ENCODE measurements at regions not wholly inside any gene's neighbourhood (a gene's known extent, or its start where the extent isn't known, plus 50 kb on each side); places are given as distances from the start of the nearest gene placed in this dataset.

DNA sequence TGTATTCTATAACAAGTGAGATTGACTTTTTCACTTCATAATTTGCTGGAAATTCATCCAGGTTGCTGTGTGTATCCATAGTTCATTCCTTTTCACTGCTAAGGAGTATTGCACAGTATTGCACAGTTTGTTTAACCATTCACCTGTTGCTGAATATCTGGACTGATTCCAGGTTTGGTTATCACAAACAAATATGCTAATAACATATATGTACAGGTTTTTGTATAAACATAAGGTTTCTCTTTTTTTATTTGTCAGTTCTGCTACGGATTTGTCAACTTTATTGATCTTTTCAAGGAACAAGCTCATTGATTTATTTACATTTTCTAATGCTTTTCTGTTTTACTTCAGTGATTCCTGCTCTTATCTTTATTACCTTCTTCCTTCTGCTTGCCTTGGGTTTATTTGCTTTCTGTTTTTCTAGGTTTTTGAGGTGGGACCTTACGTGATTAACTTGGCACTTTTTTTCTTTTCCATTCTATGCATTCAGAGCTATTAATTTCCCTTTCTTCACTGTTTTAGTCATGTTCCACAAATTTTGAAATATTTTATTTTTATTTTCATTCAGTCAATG lies 117.0 kb upstream of the OGFRL1 start:
- DNase-seq (ENCODE audit: low read depth) = no peak
- TF ChIP-seq, protein P1, sequence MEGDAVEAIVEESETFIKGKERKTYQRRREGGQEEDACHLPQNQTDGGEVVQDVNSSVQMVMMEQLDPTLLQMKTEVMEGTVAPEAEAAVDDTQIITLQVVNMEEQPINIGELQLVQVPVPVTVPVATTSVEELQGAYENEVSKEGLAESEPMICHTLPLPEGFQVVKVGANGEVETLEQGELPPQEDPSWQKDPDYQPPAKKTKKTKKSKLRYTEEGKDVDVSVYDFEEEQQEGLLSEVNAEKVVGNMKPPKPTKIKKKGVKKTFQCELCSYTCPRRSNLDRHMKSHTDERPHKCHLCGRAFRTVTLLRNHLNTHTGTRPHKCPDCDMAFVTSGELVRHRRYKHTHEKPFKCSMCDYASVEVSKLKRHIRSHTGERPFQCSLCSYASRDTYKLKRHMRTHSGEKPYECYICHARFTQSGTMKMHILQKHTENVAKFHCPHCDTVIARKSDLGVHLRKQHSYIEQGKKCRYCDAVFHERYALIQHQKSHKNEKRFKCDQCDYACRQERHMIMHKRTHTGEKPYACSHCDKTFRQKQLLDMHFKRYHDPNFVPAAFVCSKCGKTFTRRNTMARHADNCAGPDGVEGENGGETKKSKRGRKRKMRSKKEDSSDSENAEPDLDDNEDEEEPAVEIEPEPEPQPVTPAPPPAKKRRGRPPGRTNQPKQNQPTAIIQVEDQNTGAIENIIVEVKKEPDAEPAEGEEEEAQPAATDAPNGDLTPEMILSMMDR (IDR thresholded peaks at IDR 0.05; ENCODE audit: insufficient read depth, low read length) = no peak
- H3K4me3 ChIP-seq (ENCODE audit: low read depth, low read length) = no peak overlapping the region

DNA sequence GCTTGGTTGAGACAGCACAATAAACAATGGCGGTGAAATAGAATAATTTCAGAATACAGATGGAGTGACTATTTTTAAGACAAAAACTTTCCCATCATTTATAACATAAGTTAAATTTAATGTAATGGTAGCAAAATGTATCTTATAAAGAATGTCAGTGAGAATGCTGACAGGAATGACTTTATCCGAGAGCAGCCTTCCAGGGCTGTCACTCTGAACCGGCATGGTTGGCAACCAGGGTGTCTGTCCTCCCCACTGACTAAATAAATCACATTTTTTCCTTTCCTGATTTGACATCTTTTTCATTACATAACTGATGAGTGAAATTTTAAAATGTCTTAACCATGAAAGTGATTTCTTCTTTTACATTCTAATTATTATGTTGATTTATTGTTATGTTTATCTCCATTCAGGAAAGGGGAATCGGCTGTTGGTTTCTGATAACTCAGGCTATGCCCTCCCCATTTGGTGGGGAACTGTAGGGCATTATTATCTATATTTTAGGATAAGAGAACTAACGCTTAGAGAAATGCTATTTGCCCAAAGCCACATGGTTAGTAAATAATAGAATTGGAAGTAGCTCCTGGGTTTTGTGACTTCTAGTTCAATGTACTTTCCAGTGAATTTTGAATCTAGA lies 109.2 kb upstream of the OGFRL1 start:
- TF ChIP-seq, protein P1 (IDR thresholded peaks at IDR 0.05; ENCODE audit: insufficient read depth, low read length) = no peak
- no peak overlapping the region for H3K4me3 ChIP-seq (ENCODE audit: low read depth, low read length)
- DNase-seq (ENCODE audit: low read depth) = no peak

DNA sequence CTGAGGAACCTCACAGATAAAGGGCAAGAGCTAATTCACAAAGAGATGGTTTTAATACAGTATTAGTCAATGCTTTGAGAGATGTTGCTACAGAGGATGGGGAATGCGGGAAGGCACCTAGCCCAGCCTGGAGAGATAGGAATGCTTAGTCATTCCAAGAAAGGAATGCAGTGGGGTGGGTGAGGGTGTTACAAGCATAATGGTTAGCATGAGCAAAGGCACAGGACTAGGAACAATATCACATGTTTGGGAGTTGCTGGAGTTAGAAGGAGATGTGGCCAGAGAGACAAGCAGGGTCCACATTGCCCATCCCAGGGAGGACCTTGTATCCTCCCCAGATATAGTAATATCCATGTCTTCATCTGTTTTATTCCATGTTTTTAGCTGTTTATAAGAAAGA lies 107.0 kb upstream of the OGFRL1 start:
- peak; percentile 89 for DNase-seq (ENCODE audit: low read depth)
- H3K4me3 ChIP-seq (ENCODE audit: low read depth, low read length) = no peak overlapping the region
- TF ChIP-seq, protein P1 (IDR thresholded peaks at IDR 0.05; ENCODE audit: insufficient read depth, low read length) = no peak

DNA sequence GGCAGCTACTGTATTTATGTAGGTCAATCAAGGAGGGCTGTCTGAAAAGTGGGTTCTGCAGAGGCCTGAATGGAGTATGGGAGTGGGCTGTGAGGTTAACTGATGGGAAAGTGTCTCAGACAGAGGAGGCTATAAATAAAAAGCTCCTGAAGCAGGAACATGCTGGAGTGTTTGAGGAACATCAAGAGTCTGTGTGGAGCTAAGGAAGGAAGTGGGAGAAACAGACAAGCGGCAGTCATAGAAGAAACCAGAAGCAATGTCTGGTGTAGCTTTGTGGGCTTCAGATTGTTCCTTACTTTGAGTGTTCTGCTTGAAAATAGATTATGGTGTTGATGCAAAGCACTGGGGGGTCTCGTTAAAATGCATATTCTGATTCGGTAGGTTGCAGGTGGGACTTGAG lies 101.5 kb upstream of the OGFRL1 start:
- TF ChIP-seq, protein P1 (IDR thresholded peaks at IDR 0.05; ENCODE audit: insufficient read depth, low read length) = no peak
- no peak for DNase-seq (ENCODE audit: low read depth)
- no peak overlapping the region for H3K4me3 ChIP-seq (ENCODE audit: low read depth, low read length)

DNA sequence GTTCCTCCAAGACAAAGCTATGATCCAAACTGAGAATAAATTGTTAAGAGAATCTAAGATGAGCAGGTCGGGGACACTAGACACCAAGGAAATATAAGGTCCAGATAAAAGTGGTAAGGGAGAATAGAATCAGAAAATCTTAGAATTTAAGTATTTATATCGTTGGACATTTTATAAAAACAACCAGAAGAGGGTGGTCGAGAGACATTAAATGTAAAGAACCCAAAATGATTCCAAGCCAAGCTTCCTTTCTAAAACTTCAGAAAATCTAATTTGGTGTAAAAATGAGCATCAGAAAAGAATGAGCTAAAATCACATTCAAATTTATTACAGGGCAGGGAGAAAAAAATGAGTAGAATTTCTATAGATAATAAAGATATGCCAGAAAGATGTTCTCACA lies 97.8 kb upstream of the OGFRL1 start:
- H3K4me3 ChIP-seq (ENCODE audit: low read depth, low read length) = no peak overlapping the region
- DNase-seq (ENCODE audit: low read depth) = peak; percentile 73
- TF ChIP-seq, protein P1 (IDR thresholded peaks at IDR 0.05; ENCODE audit: insufficient read depth, low read length) = no peak

DNA sequence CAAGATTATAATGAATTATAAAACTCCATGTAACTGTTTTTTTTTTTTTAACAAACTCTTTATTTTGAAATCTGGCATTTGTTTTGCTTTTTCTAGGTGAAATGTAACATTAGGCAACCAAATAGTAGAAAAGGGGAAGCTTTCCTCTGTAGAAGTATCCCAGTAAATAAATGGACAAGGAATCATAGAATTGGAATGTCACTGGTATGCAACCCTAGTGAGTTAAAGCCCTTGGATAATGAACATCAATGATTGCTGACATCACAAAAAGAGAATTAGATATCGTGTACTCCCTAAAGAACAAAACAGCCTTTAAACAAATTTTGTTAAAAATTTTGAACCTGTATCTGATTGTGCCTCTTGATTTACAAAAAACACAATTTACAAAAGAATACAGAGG lies 93.9 kb upstream of the OGFRL1 start:
- peak; percentile 69 for DNase-seq (ENCODE audit: low read depth)

More for the DNA sequence above, 93.9 kb upstream of the OGFRL1 start:
- TF ChIP-seq, protein P1 (IDR thresholded peaks at IDR 0.05; ENCODE audit: insufficient read depth, low read length) = no peak
- H3K4me3 ChIP-seq (ENCODE audit: low read depth, low read length) = no peak overlapping the region
